ENCODE measurements at regions not wholly inside any gene's neighbourhood (a gene's known extent, or its start where the extent isn't known, plus 50 kb on each side); places are given as distances from the start of the nearest gene placed in this dataset.
A peak's percentile ranks its signal among the peaks of the same experiment; 100 is the strongest.

- H3K4me3 ChIP-seq (ENCODE audit: low read depth, low read length): no peak overlapping the region
- TF ChIP-seq CTCF (IDR thresholded peaks at IDR 0.05; ENCODE audit: insufficient read depth, low read depth, low read length, missing control alignments): no peak
- no peak for DNase-seq (ENCODE audit: low read depth)
Measured at GRCh38 chr14:73794146-73794545, 57.5 kb upstream of the PTGR2 start.

- H3K4me3 ChIP-seq (ENCODE audit: low read depth, low read length): no peak overlapping the region
- DNase-seq (ENCODE audit: low read depth): no peak
- TF ChIP-seq CTCF (IDR thresholded peaks at IDR 0.05; ENCODE audit: insufficient read depth, low read depth, low read length, missing control alignments): no peak
Measured at GRCh38 chr14:73792481-73792880, 59.1 kb upstream of the PTGR2 start.

- no peak for DNase-seq (ENCODE audit: low read depth)
- TF ChIP-seq CTCF (IDR thresholded peaks at IDR 0.05; ENCODE audit: insufficient read depth, low read depth, low read length, missing control alignments): no peak
- no peak overlapping the region for H3K4me3 ChIP-seq (ENCODE audit: low read depth, low read length)
Measured at GRCh38 chr14:73789989-73790581, 61.5 kb upstream of the PTGR2 start.

- no peak overlapping the region for H3K4me3 ChIP-seq (ENCODE audit: low read depth, low read length)
- TF ChIP-seq CTCF (IDR thresholded peaks at IDR 0.05; ENCODE audit: insufficient read depth, low read depth, low read length, missing control alignments): no peak
- DNase-seq (ENCODE audit: low read depth): no peak
Measured at GRCh38 chr14:73788701-73789551, 62.7 kb upstream of the PTGR2 start.

- TF ChIP-seq CTCF (IDR thresholded peaks at IDR 0.05; ENCODE audit: insufficient read depth, low read depth, low read length, missing control alignments): no peak
- H3K4me3 ChIP-seq (ENCODE audit: low read depth, low read length): peak overlapping the region; percentile 86
- no peak for DNase-seq (ENCODE audit: low read depth)
Measured at GRCh38 chr14:73788317-73788598, 63.4 kb upstream of the PTGR2 start.

GRCh38 chr14:73787486-73788316 lies 63.9 kb upstream of the PTGR2 start:
- TF ChIP-seq CTCF (IDR thresholded peaks at IDR 0.05; ENCODE audit: insufficient read depth, low read depth, low read length, missing control alignments): no peak
- peak overlapping the region; percentile 86 for H3K4me3 ChIP-seq (ENCODE audit: low read depth, low read length)
- DNase-seq (ENCODE audit: low read depth): peak; percentile 60

All from GM12865 (cell line).